ENCODE measurements at regions not wholly inside any gene's neighbourhood (a gene's known extent, or its start where the extent isn't known, plus 50 kb on each side); places are given as distances from the start of the nearest gene placed in this dataset.

DNA sequence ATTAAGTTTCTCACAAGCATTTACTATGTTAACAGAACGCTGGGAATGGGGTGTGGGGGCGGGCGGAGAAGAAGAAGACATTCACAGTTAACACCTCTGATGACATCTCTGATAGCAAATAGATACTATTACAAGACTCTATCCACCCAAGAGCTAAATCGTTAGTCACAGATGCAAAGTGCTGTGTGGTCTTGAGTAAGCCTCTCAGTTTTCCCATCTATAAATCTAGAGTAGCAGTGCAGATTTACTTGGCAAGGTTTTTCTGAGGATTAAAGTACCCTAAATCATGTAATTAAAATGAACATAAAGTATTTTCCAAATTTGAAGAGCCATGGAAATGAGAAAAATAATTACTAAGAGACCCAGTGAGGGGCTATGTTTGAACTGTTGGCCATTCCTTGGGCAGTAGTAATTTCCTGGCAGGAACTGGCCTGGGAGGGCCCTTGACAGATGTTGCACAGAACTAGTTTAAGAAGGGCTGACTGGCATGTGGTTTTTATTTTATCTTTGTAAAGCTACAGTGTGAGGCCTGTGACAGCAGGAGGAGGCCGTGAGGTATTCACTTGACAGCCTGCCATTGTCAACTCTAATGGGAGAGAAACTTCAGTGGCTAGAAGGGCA is 58.7 kb upstream of the APOBEC4 start:
- DNase-seq (ENCODE audit: low spot score), result no peak

- no peak for DNase-seq (ENCODE audit: low spot score)
Measured at GRCh38 chr1:183711165-183711682, 58.1 kb upstream of the APOBEC4 start.

- no peak for DNase-seq (ENCODE audit: low spot score)
Measured at GRCh38 chr1:183710734-183711133, 57.6 kb upstream of the APOBEC4 start.

DNA sequence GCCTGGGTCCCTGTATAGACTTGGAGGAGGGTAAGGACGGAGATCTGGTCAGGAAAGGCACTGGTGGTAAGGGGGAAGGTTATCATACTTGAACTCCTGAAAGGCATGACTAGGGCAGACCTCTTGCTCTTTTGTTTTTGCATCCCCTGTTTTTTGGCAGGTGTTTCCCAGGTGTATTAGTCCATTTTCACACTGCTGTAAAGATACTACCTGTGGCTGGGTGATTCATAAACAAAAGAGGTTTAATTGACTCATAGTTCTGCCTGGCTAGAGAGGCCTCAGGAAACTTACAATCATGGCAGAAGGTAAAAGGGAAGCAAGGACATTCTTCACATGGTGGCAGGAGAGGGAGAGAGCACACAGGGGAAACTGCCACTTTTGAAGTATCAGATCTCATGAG is 57.2 kb upstream of the APOBEC4 start:
- no peak for DNase-seq (ENCODE audit: low spot score)

GRCh38 chr1:183704131-183704530 is 51.0 kb upstream of the APOBEC4 start:
- DNase-seq (ENCODE audit: low spot score), result no peak

All from Ammon's horn (tissue), 1 donor.